OCI-LY3 (cell line): ENCODE measurements at regions not wholly inside any gene's neighbourhood (a gene's known extent, or its start where the extent isn't known, plus 50 kb on each side); places are given as distances from the start of the nearest gene placed in this dataset.

ENCODE experiments used
- EZH2phosphoT487 ChIP-seq: fragments of 200-600 bp; shearing (Covaris generic); IDR thresholded peaks from 2 replicates; pipeline ENCODE4 v1.6.1; 2018; ENCODE audit warnings: antibody characterized with exemption, mixed run types, low read depth
- TF ChIP-seq, protein P1 (sequence below): fragments of 200-600, 300-600 bp; sonication (generic); IDR thresholded peaks from 2 replicates; pipeline ENCODE4 v1.5.1; 2014; ENCODE audit warnings: antibody characterized with exemption, low read length, low read depth

DNA sequence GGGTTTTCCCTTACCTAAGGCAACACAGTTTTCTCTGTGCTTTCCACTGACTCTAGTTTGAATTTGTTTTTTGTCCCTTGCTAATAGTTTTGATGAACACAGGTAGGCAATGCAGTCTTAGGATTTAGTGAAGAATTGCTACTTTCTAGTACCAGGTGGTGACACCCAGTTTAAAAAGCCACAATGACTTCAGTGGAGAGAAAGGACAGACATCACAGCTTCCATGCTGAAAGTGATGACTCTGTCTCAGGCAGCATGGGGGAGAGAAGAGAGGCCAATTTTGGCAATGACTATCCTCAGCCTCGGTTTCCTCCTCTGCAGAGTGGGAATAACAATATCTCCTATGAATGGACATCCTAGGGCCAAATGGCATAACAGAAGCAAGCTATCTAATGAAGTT is 118.8 kb downstream of the AXIN2 start:
- TF ChIP-seq, protein P1, sequence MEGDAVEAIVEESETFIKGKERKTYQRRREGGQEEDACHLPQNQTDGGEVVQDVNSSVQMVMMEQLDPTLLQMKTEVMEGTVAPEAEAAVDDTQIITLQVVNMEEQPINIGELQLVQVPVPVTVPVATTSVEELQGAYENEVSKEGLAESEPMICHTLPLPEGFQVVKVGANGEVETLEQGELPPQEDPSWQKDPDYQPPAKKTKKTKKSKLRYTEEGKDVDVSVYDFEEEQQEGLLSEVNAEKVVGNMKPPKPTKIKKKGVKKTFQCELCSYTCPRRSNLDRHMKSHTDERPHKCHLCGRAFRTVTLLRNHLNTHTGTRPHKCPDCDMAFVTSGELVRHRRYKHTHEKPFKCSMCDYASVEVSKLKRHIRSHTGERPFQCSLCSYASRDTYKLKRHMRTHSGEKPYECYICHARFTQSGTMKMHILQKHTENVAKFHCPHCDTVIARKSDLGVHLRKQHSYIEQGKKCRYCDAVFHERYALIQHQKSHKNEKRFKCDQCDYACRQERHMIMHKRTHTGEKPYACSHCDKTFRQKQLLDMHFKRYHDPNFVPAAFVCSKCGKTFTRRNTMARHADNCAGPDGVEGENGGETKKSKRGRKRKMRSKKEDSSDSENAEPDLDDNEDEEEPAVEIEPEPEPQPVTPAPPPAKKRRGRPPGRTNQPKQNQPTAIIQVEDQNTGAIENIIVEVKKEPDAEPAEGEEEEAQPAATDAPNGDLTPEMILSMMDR: no peak
- TF ChIP-seq EZH2phosphoT487: no peak
